ENCODE measurements at regions not wholly inside any gene's neighbourhood (a gene's known extent, or its start where the extent isn't known, plus 50 kb on each side); places are given as distances from the start of the nearest gene placed in this dataset.

DNA sequence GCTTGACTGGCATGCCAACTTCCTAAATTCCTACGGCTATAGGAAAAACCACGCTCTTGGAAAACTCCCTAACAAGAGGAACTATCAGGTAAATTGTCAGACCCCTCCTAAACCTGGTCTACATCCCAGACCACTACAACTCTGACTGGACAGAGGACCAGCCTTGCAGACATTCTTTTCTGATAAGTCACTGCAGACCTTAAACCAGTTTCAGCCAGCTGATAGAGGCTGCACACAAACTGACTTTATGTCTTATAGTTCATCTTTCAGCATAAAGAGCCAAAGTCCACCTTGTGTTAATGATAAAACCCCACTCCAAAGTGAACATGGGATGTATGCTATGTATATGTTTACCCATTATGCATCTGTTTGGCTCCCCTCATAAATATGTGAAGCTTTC is 166.6 kb downstream of the KTN1 start:
- H3K4me3 ChIP-seq (replicated peaks in 1 of 2; ENCODE audit: low read depth in 2 of 2, low read length in 2 of 2): no peak overlapping the region
- no peak for TF ChIP-seq CTCF (IDR thresholded peaks at IDR 0.05; ENCODE audit: low read depth, low read length)
- peak; percentile 12 to 26 for DNase-seq (ENCODE audit: low read depth in 2 of 2)

- no peak for TF ChIP-seq CTCF (IDR thresholded peaks at IDR 0.05; ENCODE audit: low read depth, low read length)
- DNase-seq (ENCODE audit: low read depth in 2 of 2): no peak
- H3K4me3 ChIP-seq (replicated peaks in 1 of 2; ENCODE audit: low read depth in 2 of 2, low read length in 2 of 2): no peak overlapping the region
Measured at GRCh38 chr14:55747186-55747585, 167.2 kb downstream of the KTN1 start.

GRCh38 chr14:55749201-55749812 is 169.3 kb downstream of the KTN1 start:
- TF ChIP-seq CTCF (IDR thresholded peaks at IDR 0.05; ENCODE audit: low read depth, low read length): no peak
- peak; percentile 33 to 57 for DNase-seq (ENCODE audit: low read depth in 2 of 2)

GRCh38 chr14:55749946-55750345 is 169.9 kb downstream of the KTN1 start:
- TF ChIP-seq CTCF (IDR thresholded peaks at IDR 0.05; ENCODE audit: low read depth, low read length): no peak
- H3K4me3 ChIP-seq (replicated peaks in 1 of 2; ENCODE audit: low read depth in 2 of 2, low read length in 2 of 2): no peak overlapping the region
- no peak for DNase-seq (ENCODE audit: low read depth in 2 of 2)

More at GRCh38 chr14:55749201-55749812, 169.3 kb downstream of the KTN1 start:
- H3K4me3 ChIP-seq (replicated peaks in 1 of 2; ENCODE audit: low read depth in 2 of 2, low read length in 2 of 2): no peak overlapping the region

GRCh38 chr14:55752580-55753390 is 172.8 kb downstream of the KTN1 start:
- peak; percentile 68 to 82 for DNase-seq (ENCODE audit: low read depth in 2 of 2)
- no peak overlapping the region for H3K4me3 ChIP-seq (replicated peaks in 1 of 2; ENCODE audit: low read depth in 2 of 2, low read length in 2 of 2)
- no peak for TF ChIP-seq CTCF (IDR thresholded peaks at IDR 0.05; ENCODE audit: low read depth, low read length)

DNA sequence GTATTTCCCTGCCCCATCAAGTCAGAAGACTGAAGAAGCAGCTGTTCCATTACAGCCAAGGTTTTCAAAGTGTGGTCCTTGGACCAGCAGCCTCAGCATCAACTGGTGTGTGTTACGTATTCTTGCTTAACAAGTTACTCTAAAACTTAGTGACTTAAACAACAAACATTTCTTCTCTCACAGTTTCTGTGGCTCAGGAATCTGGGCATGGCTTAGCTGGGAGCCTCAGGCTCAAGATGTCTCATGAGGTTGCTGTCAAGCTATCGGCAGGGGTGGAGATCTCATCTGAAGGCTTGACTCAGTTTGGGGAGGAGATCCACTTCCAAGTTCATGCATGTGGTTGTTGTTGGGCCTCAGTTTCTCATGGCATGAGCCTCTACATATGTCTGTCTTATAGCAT is 174.5 kb downstream of the KTN1 start:
- DNase-seq (ENCODE audit: low read depth in 2 of 2): no peak
- no peak for TF ChIP-seq CTCF (IDR thresholded peaks at IDR 0.05; ENCODE audit: low read depth, low read length)
- no peak overlapping the region for H3K4me3 ChIP-seq (replicated peaks in 1 of 2; ENCODE audit: low read depth in 2 of 2, low read length in 2 of 2)

All from cardiac fibroblast (primary cell).